ENCODE measurements at regions not wholly inside any gene's neighbourhood (a gene's known extent, or its start where the extent isn't known, plus 50 kb on each side); places are given as distances from the start of the nearest gene placed in this dataset.

GRCh38 chr4:186798951-186799659 lies 75.4 kb upstream of the FAT1 start:
- WGBS, 2 experiments (ENCODE audit: extremely low coverage in 1 of 2, insufficient coverage in 1 of 2, insufficient read length in 1 of 2, insufficient replicate concordance in 2 of 2, low coverage in 1 of 2, low lambda C conversion rate in 2 of 2, missing lambda C conversion rate in 1 of 2): 82% methylated on average over 4 of the region's 4 CpGs; no CpG with 5 or more reads in 1 of the 2 experiments
- no peak overlapping the region for H4K8ac ChIP-seq (ENCODE audit: extremely low read depth, insufficient read depth, low read length)
- no peak for DNase-seq (ENCODE audit: low read depth in 1 of 2, low spot score in 2 of 2)

More at GRCh38 chr4:186798951-186799659, 75.4 kb upstream of the FAT1 start:
- ChIA-PET CTCF (ENCODE audit: partially characterized antibody) (no interaction called here), POLR2A (ENCODE audit: partially characterized antibody) (no interaction called here)
- no peak overlapping the region for H2BK15ac ChIP-seq (ENCODE audit: low read length)
- H3K18ac ChIP-seq (ENCODE audit: extremely low read depth, low read length): no peak overlapping the region
- H3K27me3 ChIP-seq (replicated peaks in 1 of 4; ENCODE audit: control insufficient read depth in 3 of 4, extremely low read depth in 1 of 4, insufficient read depth in 3 of 4, low read length in 3 of 4): no peaks in the 10 kb centered on the region
- no peak overlapping the region for H3K4ac ChIP-seq (replicated peaks; ENCODE audit: insufficient read length, low read depth, low read length)
- no peak overlapping the region for H2BK12ac ChIP-seq (ENCODE audit: low read depth, low read length)
- no peak overlapping the region for H2BK5ac ChIP-seq (ENCODE audit: low read depth, low read length)
- H4K20me1 ChIP-seq (replicated peaks in 1 of 2; ENCODE audit: control insufficient read depth in 1 of 2, insufficient read depth in 2 of 2, low read length in 2 of 2): no peaks in the 10 kb centered on the region
- no peaks in the 10 kb centered on the region for H3K9me3 ChIP-seq (ENCODE audit: insufficient read depth in 2 of 2, low read depth in 1 of 2, low read length in 1 of 2)
- no peaks in the 10 kb centered on the region for H3K36me3 ChIP-seq (ENCODE audit: control insufficient read depth in 2 of 4, insufficient read depth in 4 of 4, low read length in 3 of 4)
- H2BK120ac ChIP-seq (replicated peaks; ENCODE audit: low read depth, low read length): no peak overlapping the region
- no peak overlapping the region for H4K91ac ChIP-seq (replicated peaks; ENCODE audit: insufficient read length, low read length)
- H2AFZ ChIP-seq (ENCODE audit: low read length): no peak overlapping the region
- H3K4me2 ChIP-seq (ENCODE audit: insufficient read depth in 1 of 2, low read depth in 2 of 2, low read length in 2 of 2): no peak overlapping the region
- no peak overlapping the region for H3K23ac ChIP-seq (ENCODE audit: insufficient read length)
- no peaks in the 10 kb centered on the region for H3K79me2 ChIP-seq (ENCODE audit: control insufficient read depth in 1 of 2, insufficient read depth in 2 of 2, low read length in 2 of 2)
- H4K5ac ChIP-seq (ENCODE audit: insufficient read length, low read depth, low read length): no peak overlapping the region
- FAIRE-seq: no peak
- no peak for TF ChIP-seq TBP (IDR thresholded peaks at IDR 0.05; ENCODE audit: low read depth, low read length)
- no peak for TF ChIP-seq ZNF274 (IDR thresholded peaks at IDR 0.05; ENCODE audit: borderline replicate concordance, extremely low read depth, low read length)
- TF ChIP-seq CTBP2 (IDR thresholded peaks at IDR 0.05; ENCODE audit: borderline replicate concordance, insufficient read depth, insufficient read length, low read length): no peak
- H3K23me2 ChIP-seq (ENCODE audit: low read depth, low read length): no peaks in the 10 kb centered on the region
- no peak overlapping the region for H3K9ac ChIP-seq (replicated peaks in 1 of 4; ENCODE audit: extremely low read depth in 1 of 4, low read depth in 3 of 4, low read length in 3 of 4)
- no peak overlapping the region for H2AK5ac ChIP-seq (ENCODE audit: low read depth, low read length)
- no peak overlapping the region for H2BK20ac ChIP-seq (ENCODE audit: low read length)
- no peak overlapping the region for H3K14ac ChIP-seq (ENCODE audit: insufficient read length)
- H3K4me1 ChIP-seq (replicated peaks in 1 of 4; ENCODE audit: control insufficient read depth in 3 of 4, insufficient read depth in 4 of 4, low read length in 3 of 4): no peaks in the 10 kb centered on the region
- no peaks in the 10 kb centered on the region for H3K79me1 ChIP-seq (ENCODE audit: low read depth, low read length)
- no peak overlapping the region for H3K27ac ChIP-seq (ENCODE audit: low read depth, low read length)
- H3K56ac ChIP-seq (replicated peaks; ENCODE audit: insufficient read length, low read depth, low read length): no peak overlapping the region
- H3K4me3 ChIP-seq (ENCODE audit: extremely low read depth in 1 of 4, insufficient read depth in 2 of 4, low read depth in 3 of 4, low read length in 4 of 4): no peak overlapping the region

All from H1 (cell line).